ENCODE measurements at regions not wholly inside any gene's neighbourhood (a gene's known extent, or its start where the extent isn't known, plus 50 kb on each side); places are given as distances from the start of the nearest gene placed in this dataset.
"Not testable (repeated sequence)": the region's sequence is repeated elsewhere in the genome, so short reads cannot be mapped to it uniquely, and the experiment has no call there.

DNA sequence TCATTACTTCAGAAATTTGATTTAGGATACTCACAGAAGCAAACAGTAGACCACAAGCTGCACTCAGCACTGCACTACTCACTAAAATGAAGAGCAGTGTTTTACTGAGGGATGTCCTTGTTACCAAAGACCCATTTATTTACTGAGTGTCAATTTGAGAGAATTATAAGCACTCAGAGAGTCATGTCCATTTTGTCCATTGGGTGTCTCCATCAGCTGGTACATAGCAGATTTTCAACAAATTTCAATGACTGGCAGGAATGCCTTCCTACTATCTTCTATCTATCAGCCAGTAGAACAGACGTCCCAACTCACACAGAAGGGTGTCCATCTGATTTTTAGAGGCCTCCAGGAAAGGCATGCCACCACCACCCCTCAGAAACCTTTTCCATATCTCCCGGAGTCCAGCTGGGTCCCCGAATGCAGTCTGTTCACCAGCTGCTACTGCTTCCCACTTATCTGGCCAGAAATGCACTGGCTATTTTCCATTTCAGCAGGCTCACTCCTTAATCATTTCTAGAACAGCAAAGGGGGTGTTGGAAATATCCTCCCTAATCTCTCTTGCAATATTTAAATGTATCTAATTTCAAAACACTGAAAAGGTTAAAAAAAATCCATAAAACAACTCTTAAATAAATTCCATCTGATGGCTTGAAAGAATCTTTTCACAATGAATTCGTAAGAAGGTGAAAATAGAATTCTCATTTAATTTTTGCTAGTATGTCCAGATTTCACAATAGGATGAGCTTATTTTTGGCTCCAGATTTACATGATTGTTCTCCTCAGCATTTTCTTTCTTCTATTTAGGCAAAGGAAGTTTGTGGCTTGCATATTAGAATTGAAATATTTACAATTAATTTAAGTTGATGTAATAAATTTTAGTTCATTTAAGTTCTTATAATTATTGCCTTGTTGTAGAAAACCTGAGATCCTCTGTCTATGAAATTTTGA is 1164.0 kb upstream of the CELF2 start:
- DNase-seq = no peak
- TF ChIP-seq GATA1 (IDR thresholded peaks at IDR 0.05; ENCODE audit: low read depth, low read length) = no peak
- no peak for TF ChIP-seq POLR2A (IDR thresholded peaks at IDR 0.05; ENCODE audit: low read length)

DNA sequence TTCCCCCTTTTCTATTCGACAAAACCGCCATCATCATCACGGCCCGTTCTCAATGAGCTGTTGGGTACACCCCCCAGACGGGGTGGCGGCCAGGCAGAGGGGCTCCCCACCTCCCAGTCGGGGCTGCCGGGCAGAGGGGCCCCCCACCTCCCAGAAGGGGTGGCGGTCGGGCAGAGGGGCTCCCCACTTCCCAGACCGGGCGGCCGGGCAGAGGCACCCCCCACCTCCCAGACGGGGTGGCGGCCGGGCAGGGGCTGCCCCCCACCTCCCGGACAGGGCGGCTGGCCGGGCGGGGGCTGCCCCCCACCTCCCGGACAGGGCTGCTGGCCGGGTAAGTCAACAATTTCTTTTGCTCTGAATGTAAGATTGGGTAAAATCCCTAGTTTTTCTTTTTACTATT is 1162.2 kb upstream of the CELF2 start:
- DNase-seq = not testable (repeated sequence)

DNA sequence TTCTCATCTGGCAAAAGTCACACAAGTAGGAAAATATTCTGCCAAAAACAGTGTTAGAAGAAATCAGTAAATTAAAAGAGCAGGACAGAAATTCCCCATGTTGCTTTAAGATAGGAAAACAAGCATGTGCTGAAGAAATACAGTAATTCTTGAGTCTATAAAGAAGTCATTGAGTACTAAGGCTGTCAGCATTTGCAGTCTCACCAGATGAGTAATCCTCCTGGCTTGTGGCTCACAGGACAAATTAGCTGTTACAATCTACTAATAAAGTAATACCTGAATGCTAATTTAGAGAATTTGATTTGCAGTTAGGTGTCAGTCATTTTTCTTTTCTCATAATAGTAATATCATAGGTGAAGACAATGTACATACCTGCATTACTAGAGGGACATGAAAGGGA is 1158.9 kb upstream of the CELF2 start:
- no peak for TF ChIP-seq POLR2A (IDR thresholded peaks at IDR 0.05; ENCODE audit: low read length)
- TF ChIP-seq GATA1 (IDR thresholded peaks at IDR 0.05; ENCODE audit: low read depth, low read length) = no peak
- no peak for DNase-seq

DNA sequence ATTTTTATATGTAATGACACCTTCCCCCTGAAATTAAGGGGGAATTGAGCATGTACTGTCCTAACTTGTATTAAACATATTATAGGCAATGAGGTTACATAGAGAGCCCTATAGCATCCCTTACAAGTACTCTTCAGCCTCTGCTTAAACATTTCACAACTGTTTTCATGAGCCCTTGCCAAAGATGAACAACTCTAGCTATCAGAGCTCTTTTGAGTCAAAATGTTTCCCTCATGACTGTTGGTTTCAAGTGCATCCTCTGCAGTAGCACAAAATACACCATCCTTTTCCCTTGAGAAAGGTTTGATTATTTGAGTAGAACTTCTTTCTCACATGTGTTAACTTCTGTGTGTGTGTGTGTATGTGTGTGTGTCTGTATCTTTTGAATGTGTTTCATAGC is 1157.6 kb upstream of the CELF2 start:
- no peak for DNase-seq
- no peak for TF ChIP-seq GATA1 (IDR thresholded peaks at IDR 0.05; ENCODE audit: low read depth, low read length)
- no peak for TF ChIP-seq POLR2A (IDR thresholded peaks at IDR 0.05; ENCODE audit: low read length)

DNA sequence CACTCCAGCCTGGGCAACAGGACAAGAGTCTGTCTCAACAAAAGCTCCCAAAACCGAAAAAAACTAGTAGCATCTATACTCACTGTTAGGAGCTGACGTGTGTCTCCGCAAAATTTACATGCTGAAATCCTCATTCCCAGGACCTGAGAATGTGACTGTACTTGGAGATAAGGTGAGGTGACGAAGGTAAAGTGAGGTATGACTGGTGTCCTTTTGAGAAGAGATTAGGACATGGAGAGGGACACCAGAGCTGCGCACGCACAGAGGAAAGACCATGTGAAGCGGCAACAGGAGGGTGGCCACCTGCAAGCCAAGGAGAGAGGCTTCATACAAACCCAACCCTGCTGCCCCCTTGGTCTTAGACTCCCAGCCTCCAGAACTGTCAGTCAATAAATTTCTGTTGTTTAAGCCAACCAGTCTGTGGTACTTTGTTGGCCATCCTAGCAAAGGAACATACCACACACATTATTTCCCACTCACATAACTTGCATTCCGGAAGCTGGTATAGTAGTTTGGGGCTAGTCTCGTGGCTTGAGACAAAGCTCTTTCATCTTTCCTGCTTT is 1154.0 kb upstream of the CELF2 start:
- no peak for TF ChIP-seq GATA1 (IDR thresholded peaks at IDR 0.05; ENCODE audit: low read depth, low read length)
- TF ChIP-seq POLR2A (IDR thresholded peaks at IDR 0.05; ENCODE audit: low read length) = no peak
- DNase-seq = no peak

DNA sequence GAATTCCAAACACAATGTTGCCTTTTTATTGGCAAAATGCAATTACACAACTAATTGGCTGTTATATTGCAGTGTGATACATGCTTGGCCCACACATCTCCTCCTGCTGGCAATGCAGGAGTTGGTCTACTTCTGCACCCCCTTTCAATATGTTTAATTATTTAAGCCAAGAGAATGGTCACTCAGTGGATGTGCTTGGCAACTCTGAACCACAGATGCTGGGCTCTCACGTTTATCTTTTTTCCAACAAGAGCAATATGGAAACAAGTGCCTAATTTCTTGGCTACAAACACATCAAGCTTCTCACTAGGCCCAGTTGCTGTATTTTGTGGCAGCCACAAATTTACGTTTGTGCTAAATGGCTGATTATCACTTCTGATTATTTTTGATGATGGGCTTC is 1149.2 kb upstream of the CELF2 start:
- TF ChIP-seq POLR2A (IDR thresholded peaks at IDR 0.05; ENCODE audit: low read length) (no peak), GATA1 (IDR thresholded peaks at IDR 0.05; ENCODE audit: low read depth, low read length) (no peak)
- DNase-seq = no peak

DNA sequence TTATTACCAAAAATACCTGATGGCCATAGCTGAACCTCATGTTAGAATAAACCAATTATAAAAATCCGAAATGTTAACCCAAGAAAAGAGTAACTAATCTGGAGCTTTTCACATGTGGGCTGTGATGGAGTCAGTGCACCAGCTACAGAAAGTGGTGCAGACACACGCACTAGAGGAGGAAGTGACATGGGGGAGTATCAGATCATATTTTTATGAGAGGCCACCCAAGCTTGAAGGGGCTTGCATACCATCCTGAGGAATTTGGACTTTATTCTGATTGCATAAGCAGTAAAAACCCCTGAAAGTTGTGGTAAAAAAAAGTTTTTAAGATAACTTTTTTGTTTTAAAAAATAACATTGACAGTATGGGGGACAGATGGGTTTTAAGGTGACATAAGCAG is 1148.5 kb upstream of the CELF2 start:
- no peak for DNase-seq
- no peak for TF ChIP-seq GATA1 (IDR thresholded peaks at IDR 0.05; ENCODE audit: low read depth, low read length)
- TF ChIP-seq POLR2A (IDR thresholded peaks at IDR 0.05; ENCODE audit: low read length) = no peak

DNA sequence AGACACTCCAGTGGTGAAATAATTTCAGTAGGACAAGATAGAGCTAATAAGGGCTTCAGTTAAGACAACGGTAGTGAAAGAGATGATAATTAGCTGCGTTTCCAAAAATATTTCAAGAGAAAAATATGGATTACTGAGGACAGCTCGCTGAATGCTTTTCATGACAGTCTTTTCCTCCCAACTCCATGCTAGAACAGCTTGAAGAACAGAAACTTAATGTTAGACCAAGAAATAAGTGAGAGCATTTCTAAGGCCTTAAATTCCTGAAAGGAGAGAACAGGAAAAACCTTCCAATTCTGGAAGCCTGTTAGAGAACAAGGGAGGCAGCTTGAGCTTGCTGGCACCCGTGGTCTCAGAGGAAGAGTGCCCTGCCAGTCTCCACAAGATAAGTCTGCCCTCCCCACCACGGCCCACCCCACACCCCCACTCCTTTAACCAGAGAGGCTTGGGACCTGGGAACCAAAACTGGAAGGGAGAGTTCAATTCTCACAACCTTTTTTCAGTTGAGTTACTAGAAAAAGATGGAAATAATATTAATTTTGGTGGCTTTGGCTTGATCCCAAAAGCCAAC is 1148.0 kb upstream of the CELF2 start:
- no peak for DNase-seq
- TF ChIP-seq POLR2A (IDR thresholded peaks at IDR 0.05; ENCODE audit: low read length) = no peak
- no peak for TF ChIP-seq GATA1 (IDR thresholded peaks at IDR 0.05; ENCODE audit: low read depth, low read length)

DNA sequence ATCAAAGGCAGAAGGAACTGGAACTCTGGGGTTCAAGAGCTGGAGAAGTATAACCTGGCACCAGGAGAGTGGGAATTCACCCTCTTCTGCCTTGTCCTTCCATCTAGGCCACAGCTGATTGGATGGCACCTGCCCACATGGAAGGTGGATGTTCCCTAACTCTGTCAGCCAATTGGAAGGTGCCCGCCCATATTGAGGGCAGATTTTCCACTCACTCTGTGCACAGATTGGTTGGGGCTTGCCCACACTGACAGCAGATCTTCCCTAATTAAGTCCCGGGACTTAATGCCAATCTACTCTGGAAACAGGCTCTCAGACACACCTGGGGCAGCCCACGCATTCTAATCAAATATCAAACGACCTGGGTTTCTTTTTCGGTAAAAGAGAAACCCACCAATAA is 1142.3 kb upstream of the CELF2 start:
- TF ChIP-seq GATA1 (IDR thresholded peaks at IDR 0.05; ENCODE audit: low read depth, low read length) (no peak), POLR2A (IDR thresholded peaks at IDR 0.05; ENCODE audit: low read length) (no peak)
- DNase-seq = no peak

DNA sequence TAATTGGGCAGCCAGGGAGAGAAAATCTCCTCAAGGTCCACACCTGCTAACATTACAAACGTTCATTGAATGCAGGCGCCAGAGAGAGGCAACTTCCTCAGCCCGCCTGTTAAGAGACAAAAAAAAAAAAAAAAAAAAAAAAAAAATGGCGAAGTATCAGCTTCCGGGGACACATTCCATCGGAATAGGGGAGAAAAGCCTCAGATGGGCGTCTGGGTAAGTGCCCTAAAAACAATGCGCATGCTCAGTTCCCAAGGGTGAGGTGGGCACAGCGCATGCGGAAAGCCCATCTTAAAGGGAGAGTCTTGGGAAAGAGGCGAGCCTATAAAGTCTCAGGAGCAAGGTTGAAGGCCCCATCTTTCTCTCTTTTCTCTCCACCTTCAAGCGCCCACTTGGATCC is 1139.7 kb upstream of the CELF2 start:
- TF ChIP-seq GATA1 (IDR thresholded peaks at IDR 0.05; ENCODE audit: low read depth, low read length) = no peak
- no peak for TF ChIP-seq POLR2A (IDR thresholded peaks at IDR 0.05; ENCODE audit: low read length)
- no peak for DNase-seq

DNA sequence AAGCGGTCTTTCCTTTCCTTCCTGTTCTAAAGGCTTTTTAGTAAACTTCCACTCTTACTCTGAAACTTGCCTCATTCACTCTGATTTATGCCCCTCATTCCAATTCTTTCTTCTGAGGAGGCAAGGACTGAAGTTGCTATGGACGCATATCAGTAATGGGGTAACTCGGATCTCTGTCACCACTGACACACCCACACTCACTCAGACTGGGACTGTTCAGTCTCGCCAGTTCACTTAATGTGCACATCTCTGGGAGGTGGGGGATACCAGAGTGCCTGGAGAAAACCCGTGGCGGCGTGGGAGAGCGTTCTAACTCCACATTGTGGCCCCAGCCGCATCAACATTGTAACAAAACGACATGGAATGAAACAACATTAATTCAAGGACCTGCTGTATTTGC is 1139.3 kb upstream of the CELF2 start:
- TF ChIP-seq POLR2A (IDR thresholded peaks at IDR 0.05; ENCODE audit: low read length) = no peak
- TF ChIP-seq GATA1 (IDR thresholded peaks at IDR 0.05; ENCODE audit: low read depth, low read length) = no peak
- DNase-seq = no peak

DNA sequence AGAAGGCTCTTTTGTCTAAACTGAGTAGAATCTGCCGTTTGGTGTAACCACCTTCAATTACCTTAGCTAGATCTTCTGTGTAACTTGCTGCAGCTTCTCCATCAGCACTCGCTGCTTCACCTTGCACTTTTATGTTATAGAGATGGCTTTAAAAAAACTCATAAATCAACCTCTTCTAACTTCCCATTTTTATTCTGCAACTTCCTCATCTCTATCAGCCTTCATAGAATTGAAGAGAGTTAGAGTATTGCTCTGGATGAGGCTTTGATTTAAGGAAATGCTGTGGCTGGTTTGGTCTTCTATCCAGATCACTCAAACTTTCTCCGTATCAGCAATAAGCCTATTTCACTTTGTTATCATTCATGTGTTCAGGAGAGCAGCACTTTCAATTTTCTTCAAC is 1131.9 kb upstream of the CELF2 start:
- no peak for DNase-seq
- no peak for TF ChIP-seq POLR2A (IDR thresholded peaks at IDR 0.05; ENCODE audit: low read length)
- TF ChIP-seq GATA1 (IDR thresholded peaks at IDR 0.05; ENCODE audit: low read depth, low read length) = no peak

DNA sequence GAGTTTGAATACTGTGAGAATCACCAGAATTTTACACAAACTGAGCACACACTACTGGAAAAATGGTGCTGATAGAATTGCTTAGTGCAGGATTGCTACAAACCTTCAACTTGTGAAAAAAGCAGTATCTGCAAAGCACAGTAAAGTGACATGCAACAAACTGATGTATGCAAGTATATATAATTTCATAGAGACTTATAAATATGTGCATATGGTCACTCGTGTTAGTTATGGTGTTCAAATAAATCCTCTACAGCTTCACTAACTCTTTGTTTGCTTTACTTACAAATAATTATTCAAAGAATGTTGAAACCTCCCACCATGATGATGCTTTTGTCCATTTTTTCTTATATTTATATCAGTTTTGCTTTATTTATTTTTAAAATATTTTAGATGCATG is 1130.9 kb upstream of the CELF2 start:
- TF ChIP-seq POLR2A (IDR thresholded peaks at IDR 0.05; ENCODE audit: low read length) = no peak
- no peak for TF ChIP-seq GATA1 (IDR thresholded peaks at IDR 0.05; ENCODE audit: low read depth, low read length)
- no peak for DNase-seq

DNA sequence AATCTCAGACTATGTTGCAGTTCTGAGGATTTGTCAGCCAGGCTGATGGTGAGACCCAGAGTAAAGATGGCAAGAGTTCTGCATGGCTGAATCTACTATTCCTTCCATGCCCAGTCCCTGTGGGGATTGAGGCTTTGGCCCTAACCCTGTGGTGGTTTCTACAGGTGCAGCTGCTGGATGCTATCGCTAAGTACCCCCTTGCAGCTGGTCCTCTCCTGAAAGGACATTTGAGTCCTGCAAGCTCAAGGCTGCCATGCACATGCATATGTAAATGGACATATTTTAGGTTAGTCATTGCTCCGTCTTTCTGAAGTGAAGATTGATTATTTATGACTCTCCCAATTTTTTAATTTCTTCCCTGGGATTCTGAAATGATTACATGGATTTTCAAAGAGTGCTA is 1122.2 kb upstream of the CELF2 start:
- TF ChIP-seq POLR2A (IDR thresholded peaks at IDR 0.05; ENCODE audit: low read length) = no peak
- no peak for TF ChIP-seq GATA1 (IDR thresholded peaks at IDR 0.05; ENCODE audit: low read depth, low read length)
- no peak for DNase-seq

DNA sequence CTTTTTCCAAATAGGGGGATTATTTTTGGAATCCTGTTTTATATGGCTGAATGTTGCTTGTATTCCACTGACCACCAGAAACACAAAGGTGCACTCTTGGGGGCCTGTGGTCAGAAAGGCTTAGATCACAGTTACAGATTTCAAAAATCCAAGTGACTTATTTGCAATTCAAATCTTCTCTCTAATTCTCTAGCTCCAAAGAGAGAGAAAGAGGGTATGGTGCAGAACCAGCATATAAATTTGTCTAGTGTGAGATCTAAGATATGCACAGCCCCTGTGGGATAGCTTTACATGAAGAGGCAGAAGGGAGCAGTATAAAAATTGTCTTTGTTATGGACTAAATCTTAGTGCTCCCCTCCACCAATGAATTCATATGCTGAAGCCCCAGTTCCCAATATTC is 1121.7 kb upstream of the CELF2 start:
- TF ChIP-seq GATA1 (IDR thresholded peaks at IDR 0.05; ENCODE audit: low read depth, low read length) = no peak
- TF ChIP-seq POLR2A (IDR thresholded peaks at IDR 0.05; ENCODE audit: low read length) = no peak
- DNase-seq = no peak
